HepG2 (cell line): ENCODE measurements at regions not wholly inside any gene's neighbourhood (a gene's known extent, or its start where the extent isn't known, plus 50 kb on each side); places are given as distances from the start of the nearest gene placed in this dataset.

ENCODE experiments used
- FOXP1 ChIP-seq, 2 experiments: fragments of 450-650 bp in 1 of 2; IDR thresholded peaks; 2 replicates each; pipeline ENCODE4 v1.6.1; 2017 to 2018; ENCODE audit warnings: antibody characterized with exemption in 1 of 2
- GATA4 ChIP-seq: sonication (generic); IDR thresholded peaks from 2 replicates; pipeline ENCODE4 v1.6.1; 2016; ENCODE audit warnings: antibody characterized with exemption, low read depth, borderline replicate concordance
- KLF6 ChIP-seq: IDR thresholded peaks from 2 replicates; pipeline ENCODE4 v1.8.0; 2016; ENCODE audit warnings: missing biosample characterization, missing genetic modification reagents
- NCOA2 ChIP-seq: sonication (generic); formaldehyde crosslinking; IDR thresholded peaks from 2 replicates; pipeline ENCODE4 v1.8.0; 2022; ENCODE audit warnings: inconsistent platforms
- PHF21A ChIP-seq: sonication (generic); formaldehyde crosslinking; IDR thresholded peaks from 2 replicates; pipeline ENCODE4 v1.5.0; 2020; ENCODE audit warnings: mild to moderate bottlenecking, missing genetic modification reagents
- SIN3A ChIP-seq: IDR thresholded peaks from 2 replicates; pipeline ENCODE4 v1.6.1; 2011; ENCODE audit warnings: low read depth, mild to moderate bottlenecking, control low read depth, low read length, borderline replicate concordance
- SMAD9 ChIP-seq: sonication (generic); formaldehyde crosslinking; IDR thresholded peaks from 2 replicates; pipeline ENCODE4 v1.5.1; 2020; ENCODE audit warnings: mild to moderate bottlenecking, missing genetic modification reagents
- SMC3 ChIP-seq: IDR thresholded peaks from 2 replicates; pipeline ENCODE4 v1.6.1; 2011; ENCODE audit warnings: low read length, improper control_type of control experiment
- ZBTB49 ChIP-seq: sonication (generic); formaldehyde crosslinking; IDR thresholded peaks from 2 replicates; pipeline ENCODE4 v1.4.0; 2020; ENCODE audit warnings: missing genetic modification reagents, borderline replicate concordance
- ZC3H13 ChIP-seq: sonication (generic); formaldehyde crosslinking; IDR thresholded peaks from 2 replicates; pipeline ENCODE4 v1.8.1; 2023; ENCODE audit warnings: mild to moderate bottlenecking, missing genetic modification reagents, moderate library complexity
- ZNF644 ChIP-seq: IDR thresholded peaks from 2 replicates; pipeline ENCODE4 v1.6.1; 2016; ENCODE audit warnings: low read depth
- TF ChIP-seq, protein P1 (sequence below): sonication (generic); formaldehyde crosslinking; IDR thresholded peaks from 2 replicates; pipeline ENCODE4 v1.4.0; 2020; ENCODE audit warnings: missing genetic modification reagents, borderline replicate concordance
- TF ChIP-seq, protein P2 (sequence below): sonication (generic); formaldehyde crosslinking; IDR thresholded peaks from 2 replicates; pipeline ENCODE4 v1.9.0; 2021; ENCODE audit warnings: missing genetic modification reagents, mild to moderate bottlenecking, borderline replicate concordance
- TF ChIP-seq, protein P3 (sequence below): IDR thresholded peaks from 2 replicates; pipeline ENCODE4 v1.6.1; 2018; ENCODE audit warnings: missing genetic modification reagents, mild to moderate bottlenecking, missing compliant biosample characterization
- TF ChIP-seq, protein P4 (sequence below): IDR thresholded peaks from 2 replicates; pipeline ENCODE4 v1.6.1; 2012; ENCODE audit warnings: inconsistent platforms
- TF ChIP-seq, protein P5 (sequence below): IDR thresholded peaks from 2 replicates; pipeline ENCODE4 v1.6.1; 2012; ENCODE audit warnings: low read length, improper control_type of control experiment

GRCh38 chr19:56927791-56928207 is 87.3 kb upstream of the PEG3 start (continued):
- no peak for TF ChIP-seq FOXP1 (IDR thresholded peaks at IDR 0.05)
- peak; percentile 81 for TF ChIP-seq FOXP1 (CRISPR knock-in tag; IDR thresholded peaks at IDR 0.05)
- TF ChIP-seq, protein P1, sequence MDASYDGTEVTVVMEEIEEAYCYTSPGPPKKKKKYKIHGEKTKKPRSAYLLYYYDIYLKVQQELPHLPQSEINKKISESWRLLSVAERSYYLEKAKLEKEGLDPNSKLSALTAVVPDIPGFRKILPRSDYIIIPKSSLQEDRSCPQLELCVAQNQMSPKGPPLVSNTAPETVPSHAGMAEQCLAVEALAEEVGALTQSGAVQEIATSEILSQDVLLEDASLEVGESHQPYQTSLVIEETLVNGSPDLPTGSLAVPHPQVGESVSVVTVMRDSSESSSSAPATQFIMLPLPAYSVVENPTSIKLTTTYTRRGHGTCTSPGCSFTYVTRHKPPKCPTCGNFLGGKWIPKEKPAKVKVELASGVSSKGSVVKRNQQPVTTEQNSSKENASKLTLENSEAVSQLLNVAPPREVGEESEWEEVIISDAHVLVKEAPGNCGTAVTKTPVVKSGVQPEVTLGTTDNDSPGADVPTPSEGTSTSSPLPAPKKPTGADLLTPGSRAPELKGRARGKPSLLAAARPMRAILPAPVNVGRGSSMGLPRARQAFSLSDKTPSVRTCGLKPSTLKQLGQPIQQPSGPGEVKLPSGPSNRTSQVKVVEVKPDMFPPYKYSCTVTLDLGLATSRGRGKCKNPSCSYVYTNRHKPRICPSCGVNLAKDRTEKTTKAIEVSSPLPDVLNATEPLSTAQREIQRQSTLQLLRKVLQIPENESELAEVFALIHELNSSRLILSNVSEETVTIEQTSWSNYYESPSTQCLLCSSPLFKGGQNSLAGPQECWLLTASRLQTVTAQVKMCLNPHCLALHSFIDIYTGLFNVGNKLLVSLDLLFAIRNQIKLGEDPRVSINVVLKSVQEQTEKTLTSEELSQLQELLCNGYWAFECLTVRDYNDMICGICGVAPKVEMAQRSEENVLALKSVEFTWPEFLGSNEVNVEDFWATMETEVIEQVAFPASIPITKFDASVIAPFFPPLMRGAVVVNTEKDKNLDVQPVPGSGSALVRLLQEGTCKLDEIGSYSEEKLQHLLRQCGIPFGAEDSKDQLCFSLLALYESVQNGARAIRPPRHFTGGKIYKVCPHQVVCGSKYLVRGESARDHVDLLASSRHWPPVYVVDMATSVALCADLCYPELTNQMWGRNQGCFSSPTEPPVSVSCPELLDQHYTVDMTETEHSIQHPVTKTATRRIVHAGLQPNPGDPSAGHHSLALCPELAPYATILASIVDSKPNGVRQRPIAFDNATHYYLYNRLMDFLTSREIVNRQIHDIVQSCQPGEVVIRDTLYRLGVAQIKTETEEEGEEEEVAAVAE (CRISPR knock-in tag) = no peak
- 0 out of 2 replicates have a peak, but pooled peaks have one; percentile 20 for TF ChIP-seq ZC3H13
- peak; percentile 20; the same call in 1 of the 2 replicates for TF ChIP-seq NCOA2 (CRISPR knock-in tag)
- TF ChIP-seq SMC3 = no peak
- no peak for TF ChIP-seq ZBTB49 (CRISPR knock-in tag)
- no peak for TF ChIP-seq SIN3A
- peak; percentile 73; the same call in 1 of the 2 replicates for TF ChIP-seq GATA4
- TF ChIP-seq, protein P2, sequence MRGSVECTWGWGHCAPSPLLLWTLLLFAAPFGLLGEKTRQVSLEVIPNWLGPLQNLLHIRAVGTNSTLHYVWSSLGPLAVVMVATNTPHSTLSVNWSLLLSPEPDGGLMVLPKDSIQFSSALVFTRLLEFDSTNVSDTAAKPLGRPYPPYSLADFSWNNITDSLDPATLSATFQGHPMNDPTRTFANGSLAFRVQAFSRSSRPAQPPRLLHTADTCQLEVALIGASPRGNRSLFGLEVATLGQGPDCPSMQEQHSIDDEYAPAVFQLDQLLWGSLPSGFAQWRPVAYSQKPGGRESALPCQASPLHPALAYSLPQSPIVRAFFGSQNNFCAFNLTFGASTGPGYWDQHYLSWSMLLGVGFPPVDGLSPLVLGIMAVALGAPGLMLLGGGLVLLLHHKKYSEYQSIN (CRISPR knock-in tag) = no peak
- TF ChIP-seq PHF21A (CRISPR knock-in tag) = peak; percentile 31; the same call in 1 of the 2 replicates
- no peak for TF ChIP-seq KLF6
- 0 out of 2 replicates have a peak, but pooled peaks have one; percentile 6 for TF ChIP-seq ZNF644
- TF ChIP-seq, protein P3, sequence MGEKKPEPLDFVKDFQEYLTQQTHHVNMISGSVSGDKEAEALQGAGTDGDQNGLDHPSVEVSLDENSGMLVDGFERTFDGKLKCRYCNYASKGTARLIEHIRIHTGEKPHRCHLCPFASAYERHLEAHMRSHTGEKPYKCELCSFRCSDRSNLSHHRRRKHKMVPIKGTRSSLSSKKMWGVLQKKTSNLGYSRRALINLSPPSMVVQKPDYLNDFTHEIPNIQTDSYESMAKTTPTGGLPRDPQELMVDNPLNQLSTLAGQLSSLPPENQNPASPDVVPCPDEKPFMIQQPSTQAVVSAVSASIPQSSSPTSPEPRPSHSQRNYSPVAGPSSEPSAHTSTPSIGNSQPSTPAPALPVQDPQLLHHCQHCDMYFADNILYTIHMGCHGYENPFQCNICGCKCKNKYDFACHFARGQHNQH = peak; percentile 74; the same call in 1 of the 2 replicates
- TF ChIP-seq SMAD9 (CRISPR knock-in tag) = no peak
- TF ChIP-seq, protein P4, sequence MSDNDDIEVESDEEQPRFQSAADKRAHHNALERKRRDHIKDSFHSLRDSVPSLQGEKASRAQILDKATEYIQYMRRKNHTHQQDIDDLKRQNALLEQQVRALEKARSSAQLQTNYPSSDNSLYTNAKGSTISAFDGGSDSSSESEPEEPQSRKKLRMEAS = 0 out of 2 replicates have a peak, but pooled peaks have one; percentile 7
- TF ChIP-seq, protein P5, sequence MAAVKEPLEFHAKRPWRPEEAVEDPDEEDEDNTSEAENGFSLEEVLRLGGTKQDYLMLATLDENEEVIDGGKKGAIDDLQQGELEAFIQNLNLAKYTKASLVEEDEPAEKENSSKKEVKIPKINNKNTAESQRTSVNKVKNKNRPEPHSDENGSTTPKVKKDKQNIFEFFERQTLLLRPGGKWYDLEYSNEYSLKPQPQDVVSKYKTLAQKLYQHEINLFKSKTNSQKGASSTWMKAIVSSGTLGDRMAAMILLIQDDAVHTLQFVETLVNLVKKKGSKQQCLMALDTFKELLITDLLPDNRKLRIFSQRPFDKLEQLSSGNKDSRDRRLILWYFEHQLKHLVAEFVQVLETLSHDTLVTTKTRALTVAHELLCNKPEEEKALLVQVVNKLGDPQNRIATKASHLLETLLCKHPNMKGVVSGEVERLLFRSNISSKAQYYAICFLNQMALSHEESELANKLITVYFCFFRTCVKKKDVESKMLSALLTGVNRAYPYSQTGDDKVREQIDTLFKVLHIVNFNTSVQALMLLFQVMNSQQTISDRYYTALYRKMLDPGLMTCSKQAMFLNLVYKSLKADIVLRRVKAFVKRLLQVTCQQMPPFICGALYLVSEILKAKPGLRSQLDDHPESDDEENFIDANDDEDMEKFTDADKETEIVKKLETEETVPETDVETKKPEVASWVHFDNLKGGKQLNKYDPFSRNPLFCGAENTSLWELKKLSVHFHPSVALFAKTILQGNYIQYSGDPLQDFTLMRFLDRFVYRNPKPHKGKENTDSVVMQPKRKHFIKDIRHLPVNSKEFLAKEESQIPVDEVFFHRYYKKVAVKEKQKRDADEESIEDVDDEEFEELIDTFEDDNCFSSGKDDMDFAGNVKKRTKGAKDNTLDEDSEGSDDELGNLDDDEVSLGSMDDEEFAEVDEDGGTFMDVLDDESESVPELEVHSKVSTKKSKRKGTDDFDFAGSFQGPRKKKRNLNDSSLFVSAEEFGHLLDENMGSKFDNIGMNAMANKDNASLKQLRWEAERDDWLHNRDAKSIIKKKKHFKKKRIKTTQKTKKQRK = no peak
